NCI-H1930 (cell line): ENCODE measurements at regions not wholly inside any gene's neighbourhood (a gene's known extent, or its start where the extent isn't known, plus 50 kb on each side); places are given as distances from the start of the nearest gene placed in this dataset.
"Not testable (repeated sequence)": the region's sequence is repeated elsewhere in the genome, so short reads cannot be mapped to it uniquely, and the experiment has no call there.

Experiments
- DNase-seq, 2 experiments: peaks; one replicate each; lab custom pipeline; 2025; lab: John Stamatoyannopoulos, UW

- no peak for DNase-seq
Observed at GRCh38 chr15:35282965-35283496, 197.9 kb upstream of the NANOGP8 start.

DNA sequence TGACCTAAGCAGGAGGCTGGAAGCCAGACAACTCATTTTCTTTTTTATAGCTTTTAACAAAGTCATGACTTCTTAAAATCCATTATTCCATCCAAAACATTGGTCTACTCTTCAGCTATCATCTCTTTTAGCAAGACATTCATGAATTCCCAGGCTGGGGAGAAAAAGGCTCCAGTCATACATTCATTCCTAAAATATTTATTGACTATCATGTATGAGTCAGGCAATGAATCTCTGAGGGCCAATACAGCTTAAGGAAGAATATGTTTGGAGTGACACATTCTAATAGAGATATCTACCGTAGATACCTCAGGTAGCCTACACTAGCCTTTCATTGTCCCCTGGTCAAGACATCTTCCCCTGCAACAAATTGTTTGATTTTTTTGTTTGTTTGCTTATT is 196.4 kb upstream of the NANOGP8 start:
- DNase-seq = no peak

DNA sequence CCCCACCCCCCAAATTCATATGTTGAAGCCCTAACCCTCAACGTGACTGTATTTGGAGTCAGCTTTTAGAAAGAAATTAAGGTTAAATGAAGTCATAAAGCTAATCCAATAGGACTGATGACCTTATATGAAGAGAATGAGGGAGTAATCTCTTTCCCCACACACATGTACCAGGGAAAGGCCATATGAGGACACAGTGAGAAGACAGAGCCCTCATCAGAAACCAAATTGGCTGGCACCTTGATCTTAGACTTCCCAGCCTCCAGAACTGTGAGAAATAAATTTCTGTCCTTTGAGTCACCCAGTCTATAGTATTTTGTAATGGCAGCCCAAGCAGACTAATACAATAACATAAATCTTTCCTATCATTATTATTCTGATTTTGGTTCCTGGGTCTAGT is 194.7 kb upstream of the NANOGP8 start:
- DNase-seq = no peak

DNA sequence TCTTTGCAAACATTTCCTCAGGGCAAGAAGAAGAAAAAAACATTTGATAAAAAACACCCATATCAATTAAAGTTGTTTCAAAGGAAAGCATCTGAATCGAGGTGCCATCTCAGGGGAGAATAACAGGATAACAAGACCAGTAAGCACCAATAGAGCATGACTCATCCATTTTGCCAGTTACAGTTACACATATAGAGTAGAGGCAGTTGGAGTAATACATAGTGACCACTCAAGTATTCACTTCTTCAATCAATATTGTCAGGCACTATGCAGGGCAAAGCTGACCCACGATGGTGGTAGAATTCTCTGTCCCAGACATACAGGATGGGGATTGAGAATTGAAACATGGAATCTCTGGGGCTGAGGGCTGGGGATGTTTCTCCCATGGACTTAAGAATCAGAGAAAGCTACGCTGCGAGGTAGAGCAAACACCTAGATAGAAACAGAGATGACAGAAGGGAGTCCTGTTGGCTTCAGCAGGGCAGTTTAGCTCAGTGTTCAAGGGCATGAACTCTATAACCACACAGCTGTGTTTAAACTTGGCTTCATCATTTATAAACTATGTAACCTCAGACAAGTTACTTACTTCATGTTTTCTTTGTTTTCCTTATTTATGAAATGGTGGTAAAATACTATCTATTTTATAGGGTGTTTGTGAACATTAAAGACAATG is 186.4 kb upstream of the NANOGP8 start:
- DNase-seq = no peak

GRCh38 chr15:35260941-35261340 is 175.8 kb upstream of the NANOGP8 start:
- DNase-seq = no peak

DNA sequence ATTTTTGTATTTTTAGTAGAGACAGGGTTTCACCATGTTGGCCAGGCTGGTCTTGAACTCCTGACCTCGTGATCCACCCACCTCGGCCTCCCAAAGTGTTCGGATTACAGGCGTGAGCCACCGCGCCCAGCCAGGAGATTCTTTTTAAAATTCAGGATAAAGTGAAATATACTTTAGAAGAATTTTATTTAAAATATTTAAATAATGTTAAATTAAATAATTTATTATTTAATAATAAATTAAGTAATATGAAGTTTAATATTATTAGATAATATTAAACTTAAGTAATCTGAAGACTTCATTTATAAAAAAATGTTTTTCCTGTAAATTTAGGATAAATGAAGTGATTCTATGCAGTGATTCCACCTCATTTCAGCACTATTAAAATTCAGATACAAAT is 175.2 kb upstream of the NANOGP8 start:
- not testable (repeated sequence) for DNase-seq

GRCh38 chr15:35256551-35256950 is 171.5 kb upstream of the NANOGP8 start:
- DNase-seq = no peak

- no peak for DNase-seq
Observed at GRCh38 chr15:35256141-35256540, 171.0 kb upstream of the NANOGP8 start.

DNA sequence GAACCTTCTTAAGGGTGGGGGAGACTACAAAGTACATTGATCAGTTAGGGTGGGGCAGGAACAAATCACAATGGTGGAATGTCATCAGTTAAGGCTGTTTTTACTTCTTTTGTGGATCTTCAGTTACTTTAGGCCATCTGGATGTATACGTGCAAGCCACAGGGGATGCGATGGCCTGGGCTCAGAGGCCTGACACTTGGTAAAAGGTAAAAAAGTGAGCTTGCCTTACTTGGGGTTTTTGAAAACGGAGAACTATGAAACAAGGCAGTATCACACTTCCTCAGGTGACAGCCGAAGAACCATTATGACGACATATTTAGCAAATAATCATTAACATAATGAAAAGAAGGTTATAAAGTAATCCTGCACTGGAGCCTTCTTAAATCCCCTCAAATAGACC is 169.8 kb upstream of the NANOGP8 start:
- not testable (repeated sequence) for DNase-seq

DNA sequence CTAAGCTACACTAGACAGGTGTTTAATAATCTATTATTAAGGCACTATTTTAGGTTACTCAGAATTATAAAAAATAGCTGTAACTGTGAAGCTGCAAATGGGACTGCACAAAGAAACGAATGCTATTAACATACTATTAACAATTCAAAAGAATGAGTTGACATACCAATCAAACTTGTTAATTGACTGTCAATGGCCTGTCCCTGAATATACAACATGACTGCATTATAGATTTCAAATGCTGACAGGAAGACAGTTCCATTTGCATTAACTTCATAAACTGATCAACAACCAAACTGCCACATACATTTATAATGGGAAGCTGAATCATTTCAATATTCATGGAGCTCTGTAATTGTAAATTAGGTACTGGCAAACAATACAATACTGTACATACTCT is 169.0 kb upstream of the NANOGP8 start:
- no peak for DNase-seq

- DNase-seq = no peak
Observed at GRCh38 chr15:35252351-35252865, 167.3 kb upstream of the NANOGP8 start.

DNA sequence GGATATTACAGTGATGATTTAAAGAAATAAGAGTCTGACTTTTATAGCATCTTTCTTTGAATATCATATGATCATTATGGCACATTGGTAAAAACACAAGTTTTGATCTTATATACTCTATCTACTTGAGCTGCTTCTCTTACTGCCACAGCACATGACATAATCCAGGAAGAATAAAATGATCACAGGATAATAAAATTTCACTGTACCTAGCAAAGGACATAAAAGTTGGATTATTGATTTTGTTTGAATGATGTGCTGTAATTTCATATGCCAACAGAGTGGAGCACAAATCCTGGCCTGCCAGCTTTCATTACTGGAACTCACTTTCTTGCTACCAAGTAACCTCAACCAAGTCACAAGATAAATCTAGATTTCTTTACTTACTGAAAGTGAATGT is 162.1 kb upstream of the NANOGP8 start:
- no peak for DNase-seq

- DNase-seq = no peak
Observed at GRCh38 chr15:35246451-35246850, 161.4 kb upstream of the NANOGP8 start.

- not testable (repeated sequence) for DNase-seq
Observed at GRCh38 chr15:35245681-35246080, 160.6 kb upstream of the NANOGP8 start.

- no peak for DNase-seq
Observed at GRCh38 chr15:35244227-35244626, 159.1 kb upstream of the NANOGP8 start.

GRCh38 chr15:35243758-35244157 is 158.7 kb upstream of the NANOGP8 start:
- no peak for DNase-seq

DNA sequence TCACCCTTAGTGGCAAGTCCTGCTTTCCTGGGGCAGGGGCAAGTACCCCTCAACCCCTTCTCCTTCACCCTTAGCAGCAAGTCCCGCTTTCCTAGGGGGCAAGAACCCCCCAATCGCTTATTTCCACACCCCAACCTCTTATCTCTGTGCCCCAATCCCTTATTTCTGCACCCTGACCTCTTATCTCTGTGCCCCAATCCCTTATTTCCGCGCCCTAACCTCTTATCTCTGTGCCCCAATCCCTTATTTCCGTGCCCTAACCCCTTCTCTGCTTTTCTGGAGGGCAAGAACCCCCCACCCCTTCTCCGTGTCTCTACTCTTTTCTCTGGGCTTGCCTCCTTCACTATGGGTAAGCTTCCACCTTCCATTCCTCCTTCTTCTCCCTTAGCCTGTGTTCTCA is 154.6 kb upstream of the NANOGP8 start:
- DNase-seq = not testable (repeated sequence)

- DNase-seq = not testable (repeated sequence)
Observed at GRCh38 chr15:35238448-35238847, 153.4 kb upstream of the NANOGP8 start.

DNA sequence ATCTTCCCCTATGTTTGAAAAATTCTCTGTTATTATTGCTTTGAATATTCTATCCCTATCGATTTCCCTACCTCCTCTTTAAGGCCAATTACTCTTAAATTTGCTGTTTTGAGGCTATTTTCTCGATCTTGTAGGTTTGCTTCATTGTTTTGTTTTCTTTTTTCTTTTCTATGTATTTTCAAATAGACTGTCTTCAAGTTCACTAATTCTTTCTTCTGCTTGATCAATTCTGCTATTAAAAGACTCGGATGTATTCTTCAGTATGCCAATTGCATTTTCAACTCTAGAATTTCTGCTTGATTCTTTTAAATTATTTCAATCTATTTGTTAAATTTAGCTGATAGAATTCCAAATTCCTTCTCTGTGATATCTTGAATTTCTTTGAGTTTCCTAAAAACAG is 144.0 kb upstream of the NANOGP8 start:
- DNase-seq = no peak

DNA sequence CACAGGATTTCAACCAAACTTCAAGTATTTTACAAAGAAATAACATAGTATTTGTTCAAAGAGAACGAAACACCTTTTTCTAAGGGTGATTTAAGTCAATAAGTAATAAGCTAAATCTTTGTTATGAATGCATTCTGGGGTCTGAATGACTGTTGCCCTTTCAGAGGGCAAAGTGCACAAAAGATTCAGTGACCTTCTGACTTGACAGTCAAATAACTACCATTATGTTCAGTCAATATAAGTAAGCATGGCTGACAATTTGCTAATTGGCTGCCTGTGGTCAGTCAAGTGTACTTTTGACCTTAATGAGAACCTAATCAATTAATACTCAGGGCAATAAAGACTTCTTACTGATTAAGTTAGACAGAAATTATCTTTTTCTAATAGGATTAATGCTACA is 133.1 kb upstream of the NANOGP8 start:
- DNase-seq = no peak

DNA sequence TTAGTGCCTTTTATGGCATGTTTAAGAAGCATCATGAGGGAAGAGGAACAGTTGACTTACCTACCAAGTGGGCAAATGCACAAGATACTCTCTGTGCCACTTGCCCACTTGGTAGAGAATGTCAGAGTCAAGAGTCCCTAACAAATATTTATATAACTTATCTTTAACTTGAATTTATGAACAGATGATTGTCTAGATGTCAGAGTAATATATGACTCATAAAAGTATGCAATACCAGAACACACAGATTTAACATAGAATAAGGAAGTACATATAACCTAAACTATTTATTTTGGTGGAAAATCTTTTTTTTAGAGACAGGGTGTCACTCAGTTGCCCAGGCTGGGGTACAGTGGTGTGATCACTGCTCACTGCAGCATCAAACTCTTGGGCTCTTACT is 130.0 kb upstream of the NANOGP8 start:
- no peak for DNase-seq

- DNase-seq = no peak
Observed at GRCh38 chr15:35211240-35211902, 126.3 kb upstream of the NANOGP8 start.

DNA sequence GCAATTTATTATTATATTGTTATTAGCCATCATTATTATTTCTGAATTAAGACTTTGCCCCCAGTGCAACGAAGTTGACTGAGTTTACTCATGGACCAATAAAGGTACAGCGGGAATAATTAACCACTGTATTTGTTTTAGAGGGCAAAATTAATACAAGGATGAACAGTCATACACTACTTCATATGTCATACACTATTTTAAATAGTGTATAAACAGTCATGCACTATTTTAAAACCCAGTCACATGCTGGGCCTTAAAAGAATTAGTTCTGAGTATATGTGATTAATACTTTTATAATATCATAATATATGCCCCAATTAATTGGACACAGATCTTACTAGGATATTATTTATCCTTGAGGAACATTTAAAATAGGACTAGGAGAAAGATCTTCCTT is 125.3 kb upstream of the NANOGP8 start:
- no peak for DNase-seq
